ENCODE measurements at regions not wholly inside any gene's neighbourhood (a gene's known extent, or its start where the extent isn't known, plus 50 kb on each side); places are given as distances from the start of the nearest gene placed in this dataset.

- TF ChIP-seq CTCF (IDR thresholded peaks at IDR 0.05; ENCODE audit: low read depth, low read length) = no peak
- TF ChIP-seq POLR2A (IDR thresholded peaks at IDR 0.05; ENCODE audit: extremely low read depth, insufficient read length) = no peak
These were observed 221.7 kb downstream of the COG6 start for GRCh38 chr13:39877134-39877533.

Data from NB4 (cell line).